PC-3 (cell line): ENCODE measurements at regions not wholly inside any gene's neighbourhood (a gene's known extent, or its start where the extent isn't known, plus 50 kb on each side); places are given as distances from the start of the nearest gene placed in this dataset.

Experiments
- ATAC-seq: fragments of 200-7000 bp; cut with Tn5 transposase; 2 replicates; pipeline ENCODE4 v1.9.1; 2020; ENCODE audit warnings: mild to moderate bottlenecking, moderate library complexity
- BruUV-seq: library from RNA; stranded (reverse); fragments of 400-500 nt; replicated peaks from 2 replicates; lab custom pipeline; 2021; lab: Mats Ljungman, UMichigan
- CTCF ChIA-PET: fragments of 300-600 bp; sonication (Branson Sonifier 250); formaldehyde crosslinking; loops from one replicate; lab custom pipeline; 2022; ENCODE audit warnings: antibody characterized with exemption; lab: Charles Lee
- POLR2A ChIA-PET: fragments of 300-600 bp; sonication (Branson Sonifier 250); formaldehyde crosslinking; loops from one replicate; lab custom pipeline; 2022; ENCODE audit warnings: antibody characterized with exemption; ENCODE audit not compliant: unreplicated experiment; lab: Charles Lee
- DNase-seq: peaks from one replicate; pipeline ENCODE4 v3.0.0-alpha.2; 2015
- H2AFZ ChIP-seq: fragments of 300-600 bp; sonication (generic); 2 replicates; pipeline ENCODE4 v1.6.0; 2016; ENCODE audit warnings: antibody characterized with exemption, low read length
- H3F3A ChIP-seq: fragments of 300-600 bp; sonication (generic); one replicate; pipeline ENCODE4 v1.6.0; 2017; ENCODE audit warnings: antibody characterized with exemption, low read length, control low read depth, mild to moderate bottlenecking; ENCODE audit not compliant: unreplicated experiment
- H3K27ac ChIP-seq: fragments of 300-600 bp; sonication (generic); 2 replicates; pipeline ENCODE4 v1.5.1; 2016; ENCODE audit warnings: mild to moderate bottlenecking, low read length
- H3K27me3 ChIP-seq: fragments of 300-600 bp; sonication (generic); 2 replicates; pipeline ENCODE4 v1.6.1; 2016; ENCODE audit warnings: low read length, mixed read lengths
- H3K36me3 ChIP-seq: fragments of 300-600 bp; sonication (generic); 2 replicates; pipeline ENCODE4 v1.6.1; 2016; ENCODE audit warnings: low read depth, mixed run types, low read length, mixed read lengths
- H3K4me1 ChIP-seq: fragments of 300-600 bp; sonication (generic); 2 replicates; pipeline ENCODE4 v1.5.1; 2016; ENCODE audit warnings: low read length; ENCODE audit not compliant: insufficient read depth
- H3K4me2 ChIP-seq: fragments of 300-600 bp; sonication (generic); 2 replicates; pipeline ENCODE4 v1.6.0; 2016; ENCODE audit warnings: low read length
- H3K4me3 ChIP-seq: fragments of 300-600 bp; sonication (generic); 2 replicates; pipeline ENCODE4 v1.5.1; 2016; ENCODE audit warnings: mild to moderate bottlenecking, low read length, mixed read lengths
- H3K79me2 ChIP-seq: fragments of 300-600 bp; sonication (generic); 2 replicates; pipeline ENCODE4 v1.6.1; 2017; ENCODE audit warnings: low read length, mixed read lengths
- H3K9ac ChIP-seq: fragments of 300-600 bp; sonication (generic); 2 replicates; pipeline ENCODE4 v1.6.0; 2016; ENCODE audit warnings: mild to moderate bottlenecking, low read length
- H3K9me2 ChIP-seq: fragments of 300-600 bp; sonication (generic); replicated peaks from 2 replicates; pipeline ENCODE4 v1.6.1; 2016; ENCODE audit warnings: mixed run types, low read length, mixed read lengths
- H3K9me3 ChIP-seq: fragments of 300-600 bp; sonication (generic); 2 replicates; pipeline ENCODE4 v1.6.1; 2016; ENCODE audit warnings: low read length, mixed read lengths
- H4K20me1 ChIP-seq: fragments of 300-600 bp; sonication (generic); 2 replicates; pipeline ENCODE4 v1.6.1; 2016; ENCODE audit warnings: low read length, mixed read lengths
- EZH2 ChIP-seq: fragments of 300-600 bp; sonication (generic); IDR thresholded peaks from one replicate; pipeline ENCODE4 v1.6.1; 2017; ENCODE audit warnings: antibody characterized with exemption, mild to moderate bottlenecking, low read length; ENCODE audit not compliant: unreplicated experiment
- EZH2phosphoT487 ChIP-seq: fragments of 300-600 bp; sonication (generic); IDR thresholded peaks from 2 replicates; pipeline ENCODE4 v1.6.1; 2018; ENCODE audit warnings: mild to moderate bottlenecking, antibody characterized with exemption, low read length, borderline replicate concordance
- intact Hi-C: fragments of 100-400 bp; cut with micrococcal nuclease; formaldehyde crosslinking; loops from 2 replicates; pipeline ENCODE4 v1.9.0; 2023
- TF ChIP-seq, protein P1 (sequence below): fragments of 300-600 bp; sonication (generic); conservative IDR thresholded peaks from 2 replicates; pipeline ENCODE4 v1.5.1; 2017; ENCODE audit warnings: antibody characterized with exemption, low read depth, mild to moderate bottlenecking, low read length

DNA sequence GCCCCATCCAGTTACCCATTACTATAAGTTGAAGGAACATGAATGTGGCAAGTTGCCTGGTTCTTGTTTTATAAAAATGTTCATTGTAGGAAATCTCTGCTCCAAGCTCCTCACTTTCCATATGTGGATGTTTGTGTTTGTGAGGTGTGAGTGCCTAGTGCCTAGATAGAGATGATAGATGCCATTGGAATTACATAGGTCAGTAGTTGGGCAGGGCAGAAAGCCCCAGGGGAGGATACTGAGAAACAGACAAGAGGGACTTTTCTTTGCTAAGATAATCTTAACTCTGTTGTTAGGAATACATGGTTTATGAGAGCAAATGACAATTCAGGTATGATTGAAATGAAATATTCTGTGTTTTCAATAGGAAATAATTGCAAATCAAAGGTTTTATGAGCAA is 226.3 kb upstream of the GRIP1 start:
- no peak for ATAC-seq
- Histone ChIP-seq H3K27me3 (no peaks in the 10 kb centered on the region), H3K9ac (no peak overlapping the region), H2AFZ (no peak overlapping the region), H3K9me3 (no peaks in the 10 kb centered on the region), H3K27ac (no peak overlapping the region), H3F3A (no peaks in the 10 kb centered on the region), H3K36me3 (no peaks in the 10 kb centered on the region), H3K4me1 (no peaks in the 10 kb centered on the region), H3K9me2 (no peaks in the 10 kb centered on the region), H4K20me1 (no peaks in the 10 kb centered on the region), H3K4me2 (no peak overlapping the region), H3K4me3 (no peak overlapping the region), H3K79me2 (no peaks in the 10 kb centered on the region)
- BruUV-seq: no TSS peak
- intact Hi-C loops: no loop called here
- no peak for TF ChIP-seq EZH2phosphoT487
- CTCF ChIA-PET: interaction anchor here (0.6 kb wide), 1 partner anchor 13 kb away, joined by 3 read pairs; no protein-coding TSS in a partner anchor
- POLR2A ChIA-PET: no interaction called here
- DNase-seq: no peak

DNA sequence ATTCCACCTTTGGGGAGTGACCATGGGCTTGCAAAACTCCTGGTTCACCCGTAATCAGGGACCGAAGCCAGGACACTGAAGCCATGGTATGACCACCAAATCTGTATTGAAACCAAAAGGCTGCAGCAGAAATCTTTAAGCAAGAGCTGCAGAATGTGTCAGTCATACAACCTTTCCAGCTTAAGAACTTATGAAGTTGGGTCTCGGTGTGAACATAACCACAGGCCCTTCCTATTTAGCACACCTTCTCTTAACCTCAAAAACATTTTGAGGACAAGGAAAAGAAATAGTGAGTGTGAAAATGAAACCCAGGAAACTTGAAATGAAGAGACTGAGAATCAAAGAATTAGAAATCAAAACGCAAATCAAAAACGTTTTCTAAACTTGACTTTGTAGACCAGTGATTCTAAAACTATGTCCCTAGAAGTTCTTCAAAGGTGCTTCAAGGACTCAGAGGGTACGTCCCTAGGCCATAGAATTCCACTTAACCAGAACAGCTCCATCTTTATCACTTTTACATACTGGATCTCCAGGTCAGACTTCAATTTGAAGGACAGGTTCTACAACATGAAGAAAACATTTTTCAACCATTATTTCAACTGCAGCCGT is 231.6 kb upstream of the GRIP1 start:
- TF ChIP-seq EZH2phosphoT487 (no peak), EZH2 (no peak)
- TF ChIP-seq, protein P1, sequence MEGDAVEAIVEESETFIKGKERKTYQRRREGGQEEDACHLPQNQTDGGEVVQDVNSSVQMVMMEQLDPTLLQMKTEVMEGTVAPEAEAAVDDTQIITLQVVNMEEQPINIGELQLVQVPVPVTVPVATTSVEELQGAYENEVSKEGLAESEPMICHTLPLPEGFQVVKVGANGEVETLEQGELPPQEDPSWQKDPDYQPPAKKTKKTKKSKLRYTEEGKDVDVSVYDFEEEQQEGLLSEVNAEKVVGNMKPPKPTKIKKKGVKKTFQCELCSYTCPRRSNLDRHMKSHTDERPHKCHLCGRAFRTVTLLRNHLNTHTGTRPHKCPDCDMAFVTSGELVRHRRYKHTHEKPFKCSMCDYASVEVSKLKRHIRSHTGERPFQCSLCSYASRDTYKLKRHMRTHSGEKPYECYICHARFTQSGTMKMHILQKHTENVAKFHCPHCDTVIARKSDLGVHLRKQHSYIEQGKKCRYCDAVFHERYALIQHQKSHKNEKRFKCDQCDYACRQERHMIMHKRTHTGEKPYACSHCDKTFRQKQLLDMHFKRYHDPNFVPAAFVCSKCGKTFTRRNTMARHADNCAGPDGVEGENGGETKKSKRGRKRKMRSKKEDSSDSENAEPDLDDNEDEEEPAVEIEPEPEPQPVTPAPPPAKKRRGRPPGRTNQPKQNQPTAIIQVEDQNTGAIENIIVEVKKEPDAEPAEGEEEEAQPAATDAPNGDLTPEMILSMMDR: no peak
- no peak for ATAC-seq

DNA sequence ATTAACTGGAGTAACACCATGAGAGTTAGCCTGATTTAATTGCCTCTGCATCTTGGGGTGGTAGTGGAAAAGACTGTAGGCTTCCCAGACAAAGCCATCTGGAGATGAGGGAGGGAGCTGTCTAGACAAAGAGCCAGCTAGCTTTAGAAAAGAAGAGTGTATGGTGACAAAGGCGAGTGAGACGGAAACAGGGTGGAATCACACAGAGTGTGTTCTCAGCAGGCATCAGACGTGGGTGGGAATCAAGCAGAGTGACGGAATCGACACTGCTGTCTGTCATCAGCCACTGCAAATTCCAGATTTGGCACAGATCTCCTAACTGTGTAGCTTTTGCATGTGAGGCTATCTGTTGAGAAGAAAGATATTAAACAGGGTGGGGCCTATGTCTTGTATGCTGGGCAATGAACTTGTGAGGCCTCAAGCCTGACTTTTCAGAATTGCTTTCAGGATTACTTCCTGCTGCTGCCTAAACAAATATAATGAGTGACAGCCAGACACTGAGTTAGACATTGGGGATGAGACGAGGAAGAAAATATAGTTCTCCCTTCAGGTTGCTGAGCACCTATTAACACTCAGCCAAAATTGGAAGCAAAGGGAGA is 236.5 kb upstream of the GRIP1 start:
- no peaks in the 10 kb centered on the region for H4K20me1 ChIP-seq
- H3K9me3 ChIP-seq: no peaks in the 10 kb centered on the region
- H3K9me2 ChIP-seq: no peaks in the 10 kb centered on the region
- H3K27ac ChIP-seq: no peak overlapping the region
- H3K4me3 ChIP-seq: no peak overlapping the region
- H2AFZ ChIP-seq: no peak overlapping the region
- H3F3A ChIP-seq: no peaks in the 10 kb centered on the region
- BruUV-seq: no TSS peak
- H3K9ac ChIP-seq: no peak overlapping the region
- H3K27me3 ChIP-seq: no peaks in the 10 kb centered on the region
- CTCF ChIA-PET: no interaction called here
- intact Hi-C loops: no loop called here
- DNase-seq (no peak), ATAC-seq (no peak)
- no peaks in the 10 kb centered on the region for H3K4me1 ChIP-seq
- H3K4me2 ChIP-seq: no peak overlapping the region
- no peak for TF ChIP-seq EZH2phosphoT487
- TF ChIP-seq, protein P1: no peak
- no peak for TF ChIP-seq EZH2
- no peaks in the 10 kb centered on the region for H3K79me2 ChIP-seq
- POLR2A ChIA-PET: no interaction called here
- H3K36me3 ChIP-seq: no peaks in the 10 kb centered on the region

More for the DNA sequence above, 231.6 kb upstream of the GRIP1 start:
- intact Hi-C loops: no loop called here
- Histone ChIP-seq H4K20me1 (no peaks in the 10 kb centered on the region), H3K9ac (no peak overlapping the region), H3K9me2 (no peaks in the 10 kb centered on the region), H3K4me2 (no peak overlapping the region), H3K27ac (no peak overlapping the region), H3K36me3 (no peaks in the 10 kb centered on the region), H3F3A (no peaks in the 10 kb centered on the region), H3K79me2 (no peaks in the 10 kb centered on the region), H2AFZ (no peak overlapping the region), H3K9me3 (no peaks in the 10 kb centered on the region), H3K27me3 (no peaks in the 10 kb centered on the region), H3K4me1 (no peaks in the 10 kb centered on the region), H3K4me3 (no peak overlapping the region)
- POLR2A ChIA-PET: no interaction called here
- no TSS peak for BruUV-seq
- CTCF ChIA-PET: no interaction called here
- DNase-seq: no peak
